ENCODE measurements at regions not wholly inside any gene's neighbourhood (a gene's known extent, or its start where the extent isn't known, plus 50 kb on each side); places are given as distances from the start of the nearest gene placed in this dataset.

DNA sequence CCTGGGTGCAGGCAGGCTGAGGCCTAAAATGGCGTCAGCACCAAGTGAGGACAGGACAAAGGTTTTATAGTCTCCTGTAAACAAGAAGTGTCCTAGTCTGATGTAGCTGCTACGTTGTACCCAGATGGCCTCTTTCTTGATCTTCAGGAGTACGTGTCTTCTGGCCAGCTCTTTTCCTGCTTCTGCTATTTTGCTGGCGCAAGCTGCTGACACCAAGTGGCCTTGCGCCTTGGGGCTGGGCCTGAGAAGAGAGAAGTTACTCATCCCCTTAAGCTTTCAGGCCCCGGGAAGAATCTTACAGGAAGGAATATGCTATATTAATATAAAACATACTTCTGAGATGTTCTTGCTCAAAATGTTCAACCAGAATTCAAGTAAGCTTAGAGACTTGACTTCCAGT lies 605.2 kb downstream of the GALC start:
- TF ChIP-seq, protein P1, sequence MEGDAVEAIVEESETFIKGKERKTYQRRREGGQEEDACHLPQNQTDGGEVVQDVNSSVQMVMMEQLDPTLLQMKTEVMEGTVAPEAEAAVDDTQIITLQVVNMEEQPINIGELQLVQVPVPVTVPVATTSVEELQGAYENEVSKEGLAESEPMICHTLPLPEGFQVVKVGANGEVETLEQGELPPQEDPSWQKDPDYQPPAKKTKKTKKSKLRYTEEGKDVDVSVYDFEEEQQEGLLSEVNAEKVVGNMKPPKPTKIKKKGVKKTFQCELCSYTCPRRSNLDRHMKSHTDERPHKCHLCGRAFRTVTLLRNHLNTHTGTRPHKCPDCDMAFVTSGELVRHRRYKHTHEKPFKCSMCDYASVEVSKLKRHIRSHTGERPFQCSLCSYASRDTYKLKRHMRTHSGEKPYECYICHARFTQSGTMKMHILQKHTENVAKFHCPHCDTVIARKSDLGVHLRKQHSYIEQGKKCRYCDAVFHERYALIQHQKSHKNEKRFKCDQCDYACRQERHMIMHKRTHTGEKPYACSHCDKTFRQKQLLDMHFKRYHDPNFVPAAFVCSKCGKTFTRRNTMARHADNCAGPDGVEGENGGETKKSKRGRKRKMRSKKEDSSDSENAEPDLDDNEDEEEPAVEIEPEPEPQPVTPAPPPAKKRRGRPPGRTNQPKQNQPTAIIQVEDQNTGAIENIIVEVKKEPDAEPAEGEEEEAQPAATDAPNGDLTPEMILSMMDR (conservative IDR thresholded peaks at IDR 0.05), result no peak
- no peak for TF ChIP-seq ZFX (IDR thresholded peaks at IDR 0.05)

All from C4-2B (cell line).